Esophagus muscularis mucosa (tissue), 3 donors: ENCODE measurements at regions not wholly inside any gene's neighbourhood (a gene's known extent, or its start where the extent isn't known, plus 50 kb on each side); places are given as distances from the start of the nearest gene placed in this dataset.

ENCODE experiments used
- POLR2A ChIP-seq: fragments of 450-650 bp; IDR thresholded peaks from one replicate; pipeline ENCODE4 v1.6.1; 2017; ENCODE audit warnings: antibody characterized with exemption, moderate library complexity, mild to moderate bottlenecking, low read depth
- TF ChIP-seq, protein P1 (sequence below), 3 experiments: fragments of 200-600 bp in 2 of 3; fragments of 450-650 bp in 1 of 3; sonication (generic) in 2 of 3; IDR thresholded peaks; one replicate each; pipeline ENCODE4 v1.5.1; 2017 to 2019; ENCODE audit warnings: antibody characterized with exemption in 3 of 3, mild to moderate bottlenecking in 2 of 3, moderate library complexity in 1 of 3

DNA sequence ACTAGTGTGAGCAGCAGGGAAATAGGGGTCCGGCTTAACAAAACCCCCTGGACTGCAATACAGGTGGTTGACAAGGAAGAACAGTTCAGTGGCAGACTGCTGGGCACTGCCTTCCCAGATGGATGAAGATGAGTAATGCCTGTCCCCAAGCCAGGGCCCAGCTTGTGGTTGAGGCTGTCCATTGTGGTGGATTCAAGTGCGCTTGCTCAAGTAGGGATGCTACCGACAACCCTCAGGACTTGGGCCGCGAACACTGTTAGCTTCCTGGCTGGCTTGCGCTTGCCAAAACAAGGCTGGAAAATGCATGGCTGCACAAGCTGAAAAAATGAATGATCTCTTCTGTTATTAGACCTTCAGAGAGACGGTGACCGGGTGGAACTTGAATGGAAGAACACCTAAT, 116.1 kb upstream of the ACBD5 start:
- TF ChIP-seq, protein P1, sequence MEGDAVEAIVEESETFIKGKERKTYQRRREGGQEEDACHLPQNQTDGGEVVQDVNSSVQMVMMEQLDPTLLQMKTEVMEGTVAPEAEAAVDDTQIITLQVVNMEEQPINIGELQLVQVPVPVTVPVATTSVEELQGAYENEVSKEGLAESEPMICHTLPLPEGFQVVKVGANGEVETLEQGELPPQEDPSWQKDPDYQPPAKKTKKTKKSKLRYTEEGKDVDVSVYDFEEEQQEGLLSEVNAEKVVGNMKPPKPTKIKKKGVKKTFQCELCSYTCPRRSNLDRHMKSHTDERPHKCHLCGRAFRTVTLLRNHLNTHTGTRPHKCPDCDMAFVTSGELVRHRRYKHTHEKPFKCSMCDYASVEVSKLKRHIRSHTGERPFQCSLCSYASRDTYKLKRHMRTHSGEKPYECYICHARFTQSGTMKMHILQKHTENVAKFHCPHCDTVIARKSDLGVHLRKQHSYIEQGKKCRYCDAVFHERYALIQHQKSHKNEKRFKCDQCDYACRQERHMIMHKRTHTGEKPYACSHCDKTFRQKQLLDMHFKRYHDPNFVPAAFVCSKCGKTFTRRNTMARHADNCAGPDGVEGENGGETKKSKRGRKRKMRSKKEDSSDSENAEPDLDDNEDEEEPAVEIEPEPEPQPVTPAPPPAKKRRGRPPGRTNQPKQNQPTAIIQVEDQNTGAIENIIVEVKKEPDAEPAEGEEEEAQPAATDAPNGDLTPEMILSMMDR (IDR thresholded peaks at IDR 0.05), result no peak
- no peak for TF ChIP-seq POLR2A
